Smooth muscle cell (in vitro differentiated cells): ENCODE measurements at regions not wholly inside any gene's neighbourhood (a gene's known extent, or its start where the extent isn't known, plus 50 kb on each side); places are given as distances from the start of the nearest gene placed in this dataset.
A peak's percentile ranks its signal among the peaks of the same experiment; 100 is the strongest.

ENCODE experiments used
- DNase-seq: peaks from one replicate; lab custom pipeline; 2025; ENCODE audit not compliant: unreplicated experiment; lab: John Stamatoyannopoulos, UW
- H2AFZ ChIP-seq: fragments of 200-600 bp; sonication (generic); 2 replicates; pipeline ENCODE4 v1.6.0; 2016; ENCODE audit warnings: antibody characterized with exemption, low read depth, mild to moderate bottlenecking
- H3F3A ChIP-seq: fragments of 200-600 bp; sonication (generic); 2 replicates; pipeline ENCODE4 v1.6.0; 2017; ENCODE audit warnings: antibody characterized with exemption, low read depth
- H3K27ac ChIP-seq: fragments of 200-600 bp; sonication (generic); 2 replicates; pipeline ENCODE4 v1.5.1; 2016; ENCODE audit warnings: low read depth, mild to moderate bottlenecking
- H3K27me3 ChIP-seq: fragments of 200-600 bp; sonication (generic); 2 replicates; pipeline ENCODE4 v1.6.1; 2016; ENCODE audit warnings: low read depth, mild to moderate bottlenecking
- H3K36me3 ChIP-seq: fragments of 200-600 bp; sonication (generic); 2 replicates; pipeline ENCODE4 v1.5.1; 2016; ENCODE audit warnings: low read depth
- H3K4me1 ChIP-seq: fragments of 200-600 bp; sonication (generic); 2 replicates; pipeline ENCODE4 v1.5.1; 2016; ENCODE audit warnings: low read depth
- H3K4me2 ChIP-seq: fragments of 200-600 bp; sonication (generic); 2 replicates; pipeline ENCODE4 v1.6.0; 2016; ENCODE audit warnings: mild to moderate bottlenecking
- H3K4me3 ChIP-seq: fragments of 200-600 bp; sonication (generic); 2 replicates; pipeline ENCODE4 v1.5.1; 2016; ENCODE audit warnings: mild to moderate bottlenecking
- H3K79me2 ChIP-seq: fragments of 200-600 bp; sonication (generic); 2 replicates; pipeline ENCODE4 v1.6.0; 2016; ENCODE audit warnings: low read depth, mild to moderate bottlenecking
- H3K9ac ChIP-seq: fragments of 200-600 bp; sonication (generic); 2 replicates; pipeline ENCODE4 v1.6.0; 2016; ENCODE audit warnings: low read depth
- H3K9me3 ChIP-seq: fragments of 200-600 bp; sonication (generic); replicated peaks from 2 replicates; pipeline ENCODE4 v1.5.1; 2016; ENCODE audit warnings: low read depth
- H4K20me1 ChIP-seq: fragments of 200-600 bp; sonication (generic); 2 replicates; pipeline ENCODE4 v1.6.0; 2016; ENCODE audit warnings: low read depth
- CTCF ChIP-seq: fragments of 200-600 bp; sonication (generic); IDR thresholded peaks from 2 replicates; pipeline ENCODE4 v1.5.1; 2017; ENCODE audit warnings: borderline replicate concordance, mild to moderate bottlenecking, antibody characterized with exemption; ENCODE audit not compliant: insufficient read depth, poor library complexity, severe bottlenecking
- WGBS: methylation state at CpG from one replicate; pipeline ENCODE4 v1.1.7; 2016; ENCODE audit warnings: low lambda C conversion rate; 5-methylcytosine and 5-hydroxymethylcytosine counted together

- TF ChIP-seq CTCF: peak; percentile 7
- Histone ChIP-seq H3F3A (no peaks in the 10 kb centered on the region), H3K27me3 (no peaks in the 10 kb centered on the region), H3K4me2 (no peak overlapping the region), H3K4me1 (no peaks in the 10 kb centered on the region), H3K4me3 (no peak overlapping the region), H3K9ac (no peak overlapping the region), H3K79me2 (no peaks in the 10 kb centered on the region), H3K9me3 (no peaks in the 10 kb centered on the region), H3K27ac (no peak overlapping the region), H2AFZ (no peak overlapping the region), H3K36me3 (no peaks in the 10 kb centered on the region), H4K20me1 (no peaks in the 10 kb centered on the region)
- DNase-seq: no peak
- 87% methylated on average over 14 of the region's 14 CpGs for WGBS
Observed at GRCh38 chr11:70732023-70732880, 333.9 kb downstream of the CTTN start.

DNA sequence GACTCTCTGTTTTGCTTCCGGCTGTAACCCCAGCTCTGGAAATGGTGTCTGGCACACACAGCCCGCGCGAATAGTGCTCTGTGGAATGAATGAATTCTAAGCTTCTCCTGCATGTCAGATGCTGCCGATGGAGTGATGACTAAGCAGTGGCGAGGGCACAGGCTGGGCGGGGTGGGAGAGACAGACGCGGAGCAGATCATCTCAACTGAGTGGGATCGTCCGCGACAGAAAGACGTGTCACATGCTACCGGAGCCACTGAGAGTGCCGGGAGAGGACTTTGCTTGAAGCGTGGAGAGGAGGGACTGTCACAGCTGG, 334.5 kb downstream of the CTTN start:
- no peaks in the 10 kb centered on the region for H3F3A ChIP-seq
- no peak overlapping the region for H2AFZ ChIP-seq
- no peak overlapping the region for H3K27ac ChIP-seq
- H3K9me3 ChIP-seq: no peaks in the 10 kb centered on the region
- no peak overlapping the region for H3K4me3 ChIP-seq
- H3K4me2 ChIP-seq: no peak overlapping the region
- 23% methylated on average over 16 of the region's 16 CpGs for WGBS
- H3K27me3 ChIP-seq: no peaks in the 10 kb centered on the region
- no peaks in the 10 kb centered on the region for H3K36me3 ChIP-seq
- no peaks in the 10 kb centered on the region for H3K79me2 ChIP-seq
- H3K9ac ChIP-seq: no peak overlapping the region
- no peaks in the 10 kb centered on the region for H4K20me1 ChIP-seq
- DNase-seq: no peak
- H3K4me1 ChIP-seq: no peaks in the 10 kb centered on the region
- no peak for TF ChIP-seq CTCF

DNA sequence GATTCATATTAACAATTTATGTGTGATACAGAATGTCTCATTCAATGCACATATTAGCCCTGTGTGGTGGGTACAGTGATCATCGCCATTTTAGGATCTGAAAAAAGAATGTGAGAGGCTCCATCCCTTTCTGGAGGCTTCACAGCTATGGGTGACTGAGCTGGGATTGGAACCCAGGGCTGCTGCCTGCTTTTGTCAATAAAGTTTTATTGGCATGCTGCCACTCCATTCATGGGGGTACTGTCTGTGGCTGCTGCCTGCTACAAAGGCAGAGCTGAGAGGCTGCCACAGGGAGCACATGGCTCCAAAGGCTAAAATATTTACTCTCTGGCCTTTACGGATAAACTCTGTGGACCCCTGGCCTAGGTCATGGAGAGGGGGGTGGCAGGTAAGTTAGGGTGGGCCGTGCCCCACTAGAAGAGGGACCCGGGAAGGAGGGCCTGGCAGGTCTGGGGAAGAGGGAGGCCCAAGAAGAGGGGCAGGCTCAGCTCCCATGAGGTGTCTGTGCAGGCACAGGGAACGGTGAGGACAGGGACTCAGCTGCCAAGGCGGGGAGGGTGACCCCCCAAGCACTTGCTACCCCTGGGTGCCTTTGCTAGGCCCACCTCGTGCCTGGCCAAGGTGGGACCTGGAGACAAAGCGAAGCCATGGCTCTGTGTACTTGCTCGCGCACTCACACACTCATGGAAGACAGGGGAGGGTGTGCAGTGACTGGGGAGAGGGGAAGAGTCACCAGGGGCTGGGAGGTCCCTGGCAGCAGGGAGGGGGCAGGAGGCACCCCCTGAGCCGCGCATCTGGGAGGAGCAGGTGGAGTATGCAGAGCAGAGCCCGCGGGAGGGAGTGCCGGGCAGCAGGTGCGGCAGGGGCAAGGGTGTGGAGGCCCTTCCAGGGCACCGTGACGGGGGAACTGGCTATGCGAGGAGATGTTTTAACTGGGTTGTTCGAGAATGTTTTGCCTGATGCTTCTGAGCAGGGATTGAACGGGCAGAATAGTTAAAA, 335.3 kb downstream of the CTTN start:
- H3K9me3 ChIP-seq: no peaks in the 10 kb centered on the region
- WGBS: 96% methylated on average over 21 of the region's 21 CpGs
- H3K4me1 ChIP-seq: no peaks in the 10 kb centered on the region
- H3F3A ChIP-seq: no peaks in the 10 kb centered on the region
- no peak overlapping the region for H2AFZ ChIP-seq
- H4K20me1 ChIP-seq: no peaks in the 10 kb centered on the region
- no peak for TF ChIP-seq CTCF
- no peak overlapping the region for H3K4me2 ChIP-seq
- no peaks in the 10 kb centered on the region for H3K79me2 ChIP-seq
- no peak overlapping the region for H3K9ac ChIP-seq
- no peak overlapping the region for H3K4me3 ChIP-seq
- DNase-seq: no peak
- no peak overlapping the region for H3K27ac ChIP-seq
- H3K27me3 ChIP-seq: no peaks in the 10 kb centered on the region
- no peaks in the 10 kb centered on the region for H3K36me3 ChIP-seq
